ENCODE measurements at regions not wholly inside any gene's neighbourhood (a gene's known extent, or its start where the extent isn't known, plus 50 kb on each side); places are given as distances from the start of the nearest gene placed in this dataset.

DNA sequence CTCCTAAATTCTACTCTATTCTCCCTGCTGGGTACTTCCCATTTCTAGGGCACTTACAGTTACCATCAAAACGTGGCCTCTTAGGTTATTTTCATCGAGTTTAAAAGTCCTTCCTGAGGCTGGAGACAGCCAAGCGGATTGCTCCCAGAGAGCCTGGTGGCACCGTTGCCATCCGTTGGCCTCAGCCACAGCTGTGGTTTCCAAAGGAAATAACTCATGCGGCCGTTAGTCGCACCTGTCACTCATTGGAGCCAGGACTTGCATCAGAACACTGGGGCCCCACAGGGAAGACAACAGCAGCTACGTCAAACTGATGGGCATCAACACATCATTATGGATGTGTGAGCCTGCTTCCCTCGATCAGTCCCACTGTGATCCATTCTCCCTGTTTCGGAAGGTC, 453.4 kb downstream of the BCL11A start:
- Histone ChIP-seq H3K9me3 (ENCODE audit: insufficient read depth, low read length) (no peaks in the 10 kb centered on the region), H2AFZ (ENCODE audit: low read depth, low read length) (no peak overlapping the region), H3K36me3 (replicated peaks; ENCODE audit: low read depth, low read length) (no peaks in the 10 kb centered on the region), H3K9ac (ENCODE audit: low read length) (no peak overlapping the region), H3K79me2 (ENCODE audit: low read length) (no peaks in the 10 kb centered on the region), H3K27me3 (ENCODE audit: low read depth, low read length) (no peaks in the 10 kb centered on the region), H3K4me3 (ENCODE audit: low read length) (no peak overlapping the region), H3K4me1 (ENCODE audit: low read length) (peaks cover 31% of the 10 kb centered on the region), H3K27ac (ENCODE audit: low read length) (no peak overlapping the region), H3K4me2 (ENCODE audit: low read length) (no peak overlapping the region), H4K20me1 (ENCODE audit: insufficient read depth, low read length) (no peaks in the 10 kb centered on the region)
- TF ChIP-seq, protein P1, sequence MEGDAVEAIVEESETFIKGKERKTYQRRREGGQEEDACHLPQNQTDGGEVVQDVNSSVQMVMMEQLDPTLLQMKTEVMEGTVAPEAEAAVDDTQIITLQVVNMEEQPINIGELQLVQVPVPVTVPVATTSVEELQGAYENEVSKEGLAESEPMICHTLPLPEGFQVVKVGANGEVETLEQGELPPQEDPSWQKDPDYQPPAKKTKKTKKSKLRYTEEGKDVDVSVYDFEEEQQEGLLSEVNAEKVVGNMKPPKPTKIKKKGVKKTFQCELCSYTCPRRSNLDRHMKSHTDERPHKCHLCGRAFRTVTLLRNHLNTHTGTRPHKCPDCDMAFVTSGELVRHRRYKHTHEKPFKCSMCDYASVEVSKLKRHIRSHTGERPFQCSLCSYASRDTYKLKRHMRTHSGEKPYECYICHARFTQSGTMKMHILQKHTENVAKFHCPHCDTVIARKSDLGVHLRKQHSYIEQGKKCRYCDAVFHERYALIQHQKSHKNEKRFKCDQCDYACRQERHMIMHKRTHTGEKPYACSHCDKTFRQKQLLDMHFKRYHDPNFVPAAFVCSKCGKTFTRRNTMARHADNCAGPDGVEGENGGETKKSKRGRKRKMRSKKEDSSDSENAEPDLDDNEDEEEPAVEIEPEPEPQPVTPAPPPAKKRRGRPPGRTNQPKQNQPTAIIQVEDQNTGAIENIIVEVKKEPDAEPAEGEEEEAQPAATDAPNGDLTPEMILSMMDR (IDR thresholded peaks at IDR 0.05; ENCODE audit: low read depth, low read length): no peak
- TF ChIP-seq EZH2phosphoT487 (IDR thresholded peaks at IDR 0.05; ENCODE audit: low read depth): no peak

GRCh38 chr2:60098996-60099395, 454.5 kb downstream of the BCL11A start:
- Histone ChIP-seq H4K20me1 (ENCODE audit: insufficient read depth, low read length) (no peaks in the 10 kb centered on the region), H3K9ac (ENCODE audit: low read length) (no peak overlapping the region), H3K4me3 (ENCODE audit: low read length) (no peak overlapping the region), H2AFZ (ENCODE audit: low read depth, low read length) (no peak overlapping the region), H3K27ac (ENCODE audit: low read length) (no peak overlapping the region), H3K4me2 (ENCODE audit: low read length) (no peak overlapping the region), H3K9me3 (ENCODE audit: insufficient read depth, low read length) (no peaks in the 10 kb centered on the region), H3K79me2 (ENCODE audit: low read length) (no peaks in the 10 kb centered on the region), H3K4me1 (ENCODE audit: low read length) (peaks cover 20% of the 10 kb centered on the region), H3K27me3 (ENCODE audit: low read depth, low read length) (no peaks in the 10 kb centered on the region), H3K36me3 (replicated peaks; ENCODE audit: low read depth, low read length) (no peaks in the 10 kb centered on the region)
- TF ChIP-seq, protein P1 (IDR thresholded peaks at IDR 0.05; ENCODE audit: low read depth, low read length): no peak
- TF ChIP-seq EZH2phosphoT487 (IDR thresholded peaks at IDR 0.05; ENCODE audit: low read depth): no peak

GRCh38 chr2:60097298-60097697, 456.2 kb downstream of the BCL11A start:
- H3K4me3 ChIP-seq (ENCODE audit: low read length): no peak overlapping the region
- peaks cover 15% of the 10 kb centered on the region for H3K4me1 ChIP-seq (ENCODE audit: low read length)
- H3K9me3 ChIP-seq (ENCODE audit: insufficient read depth, low read length): no peaks in the 10 kb centered on the region
- 0 out of 2 replicates have a peak overlapping the region, but pooled peaks have one; percentile 51 for H2AFZ ChIP-seq (ENCODE audit: low read depth, low read length)
- no peak overlapping the region for H3K4me2 ChIP-seq (ENCODE audit: low read length)
- H3K27ac ChIP-seq (ENCODE audit: low read length): no peak overlapping the region
- no peak overlapping the region for H3K9ac ChIP-seq (ENCODE audit: low read length)
- no peaks in the 10 kb centered on the region for H3K79me2 ChIP-seq (ENCODE audit: low read length)
- no peaks in the 10 kb centered on the region for H4K20me1 ChIP-seq (ENCODE audit: insufficient read depth, low read length)
- no peaks in the 10 kb centered on the region for H3K27me3 ChIP-seq (ENCODE audit: low read depth, low read length)
- TF ChIP-seq, protein P1 (IDR thresholded peaks at IDR 0.05; ENCODE audit: low read depth, low read length): no peak
- no peak for TF ChIP-seq EZH2phosphoT487 (IDR thresholded peaks at IDR 0.05; ENCODE audit: low read depth)
- no peaks in the 10 kb centered on the region for H3K36me3 ChIP-seq (replicated peaks; ENCODE audit: low read depth, low read length)

GRCh38 chr2:60096556-60096955, 456.9 kb downstream of the BCL11A start:
- Histone ChIP-seq H4K20me1 (ENCODE audit: insufficient read depth, low read length) (no peaks in the 10 kb centered on the region), H2AFZ (ENCODE audit: low read depth, low read length) (no peak overlapping the region), H3K4me1 (ENCODE audit: low read length) (peaks cover 11% of the 10 kb centered on the region), H3K4me3 (ENCODE audit: low read length) (no peak overlapping the region), H3K4me2 (ENCODE audit: low read length) (no peak overlapping the region), H3K79me2 (ENCODE audit: low read length) (no peaks in the 10 kb centered on the region), H3K27ac (ENCODE audit: low read length) (no peak overlapping the region), H3K9me3 (ENCODE audit: insufficient read depth, low read length) (no peaks in the 10 kb centered on the region), H3K27me3 (ENCODE audit: low read depth, low read length) (no peaks in the 10 kb centered on the region), H3K9ac (ENCODE audit: low read length) (no peak overlapping the region), H3K36me3 (replicated peaks; ENCODE audit: low read depth, low read length) (no peaks in the 10 kb centered on the region)
- TF ChIP-seq, protein P1 (IDR thresholded peaks at IDR 0.05; ENCODE audit: low read depth, low read length): no peak
- no peak for TF ChIP-seq EZH2phosphoT487 (IDR thresholded peaks at IDR 0.05; ENCODE audit: low read depth)

Measured in OCI-LY3 (cell line).